ENCODE measurements at regions not wholly inside any gene's neighbourhood (a gene's known extent, or its start where the extent isn't known, plus 50 kb on each side); places are given as distances from the start of the nearest gene placed in this dataset.

- Histone ChIP-seq H3K4me1 (no peaks in the 10 kb centered on the region), H3K27me3 (ENCODE audit: control insufficient read depth, insufficient read depth, low read length) (no peaks in the 10 kb centered on the region), H3K4me2 (ENCODE audit: low read length) (no peak overlapping the region), H3K9me3 (ENCODE audit: control insufficient read depth, low read length) (no peaks in the 10 kb centered on the region), H3K36me3 (ENCODE audit: control insufficient read depth, insufficient read depth, low read length) (no peaks in the 10 kb centered on the region), H2AFZ (no peak overlapping the region), H3K9ac (no peak overlapping the region), H3K79me2 (no peaks in the 10 kb centered on the region), H3K4me3 (ENCODE audit: low read depth, low read length) (no peak overlapping the region), H3K27ac (no peak overlapping the region)
- TF ChIP-seq CTCF (IDR thresholded peaks at IDR 0.05), result no peak
These were observed 221.8 kb downstream of the KIT start for GRCh38 chr4:54879576-54879975.

- Histone ChIP-seq H3K79me2 (no peaks in the 10 kb centered on the region), H3K4me3 (ENCODE audit: low read depth, low read length) (no peak overlapping the region), H3K4me1 (no peaks in the 10 kb centered on the region), H3K9me3 (ENCODE audit: control insufficient read depth, low read length) (no peaks in the 10 kb centered on the region), H3K36me3 (ENCODE audit: control insufficient read depth, insufficient read depth, low read length) (no peaks in the 10 kb centered on the region), H2AFZ (no peak overlapping the region), H3K27ac (no peak overlapping the region), H3K4me2 (ENCODE audit: low read length) (no peak overlapping the region), H3K27me3 (ENCODE audit: control insufficient read depth, insufficient read depth, low read length) (no peaks in the 10 kb centered on the region), H3K9ac (no peak overlapping the region)
- TF ChIP-seq CTCF (IDR thresholded peaks at IDR 0.05), result no peak
These were observed 219.2 kb downstream of the KIT start for GRCh38 chr4:54877006-54877405.

- H3K9me3 ChIP-seq (ENCODE audit: control insufficient read depth, low read length), result no peaks in the 10 kb centered on the region
- H3K4me2 ChIP-seq (ENCODE audit: low read length), result no peak overlapping the region
- H3K4me3 ChIP-seq (ENCODE audit: low read depth, low read length), result no peak overlapping the region
- H3K4me1 ChIP-seq, result no peaks in the 10 kb centered on the region
- H3K79me2 ChIP-seq, result no peaks in the 10 kb centered on the region
- TF ChIP-seq CTCF (IDR thresholded peaks at IDR 0.05), result no peak
- H2AFZ ChIP-seq, result no peak overlapping the region
- no peaks in the 10 kb centered on the region for H3K27me3 ChIP-seq (ENCODE audit: control insufficient read depth, insufficient read depth, low read length)
- no peak overlapping the region for H3K9ac ChIP-seq
- H3K36me3 ChIP-seq (ENCODE audit: control insufficient read depth, insufficient read depth, low read length), result no peaks in the 10 kb centered on the region
- H3K27ac ChIP-seq, result no peak overlapping the region
These were observed 214.5 kb downstream of the KIT start for GRCh38 chr4:54872261-54872660.

- H3K27ac ChIP-seq, result no peak overlapping the region
- H3K4me2 ChIP-seq (ENCODE audit: low read length), result no peak overlapping the region
- H3K79me2 ChIP-seq, result no peaks in the 10 kb centered on the region
- no peaks in the 10 kb centered on the region for H3K4me1 ChIP-seq
- H3K27me3 ChIP-seq (ENCODE audit: control insufficient read depth, insufficient read depth, low read length), result no peaks in the 10 kb centered on the region
- no peaks in the 10 kb centered on the region for H3K9me3 ChIP-seq (ENCODE audit: control insufficient read depth, low read length)
- no peak overlapping the region for H3K4me3 ChIP-seq (ENCODE audit: low read depth, low read length)
- no peak overlapping the region for H2AFZ ChIP-seq
- H3K36me3 ChIP-seq (ENCODE audit: control insufficient read depth, insufficient read depth, low read length), result no peaks in the 10 kb centered on the region
- no peak for TF ChIP-seq CTCF (IDR thresholded peaks at IDR 0.05)
- no peak overlapping the region for H3K9ac ChIP-seq
These were observed 206.0 kb downstream of the KIT start for GRCh38 chr4:54863571-54864255.

- Histone ChIP-seq H3K9me3 (ENCODE audit: control insufficient read depth, low read length) (no peaks in the 10 kb centered on the region), H3K36me3 (ENCODE audit: control insufficient read depth, insufficient read depth, low read length) (no peaks in the 10 kb centered on the region), H3K4me3 (ENCODE audit: low read depth, low read length) (no peak overlapping the region), H3K4me1 (no peaks in the 10 kb centered on the region), H3K4me2 (ENCODE audit: low read length) (no peak overlapping the region), H3K9ac (no peak overlapping the region), H3K79me2 (no peaks in the 10 kb centered on the region), H2AFZ (no peak overlapping the region), H3K27ac (no peak overlapping the region), H3K27me3 (ENCODE audit: control insufficient read depth, insufficient read depth, low read length) (no peaks in the 10 kb centered on the region)
- no peak for TF ChIP-seq CTCF (IDR thresholded peaks at IDR 0.05)
These were observed 203.4 kb downstream of the KIT start for GRCh38 chr4:54861201-54861600.

All from parathyroid adenoma (tissue), 2 donors.